HG03342 (cell line): ENCODE measurements at regions not wholly inside any gene's neighbourhood (a gene's known extent, or its start where the extent isn't known, plus 50 kb on each side); places are given as distances from the start of the nearest gene placed in this dataset.

ENCODE experiments used
- ATAC-seq: cut with Tn5 transposase; IDR thresholded peaks from one replicate; pipeline ENCODE4 v1.9.1; 2021; ENCODE audit warnings: mild to moderate bottlenecking, moderate library complexity; ENCODE audit not compliant: unreplicated experiment

GRCh38 chr10:3471927-3472286 is 299.3 kb upstream of the PITRM1 start:
- no peak for ATAC-seq

GRCh38 chr10:3471472-3471871 is 298.9 kb upstream of the PITRM1 start:
- ATAC-seq, result no peak

GRCh38 chr10:3470191-3470590 is 297.6 kb upstream of the PITRM1 start:
- no peak for ATAC-seq

GRCh38 chr10:3469639-3470020 is 297.0 kb upstream of the PITRM1 start:
- ATAC-seq, result no peak

GRCh38 chr10:3468919-3469638 is 296.5 kb upstream of the PITRM1 start:
- ATAC-seq, result no peak

GRCh38 chr10:3467052-3467951 is 294.7 kb upstream of the PITRM1 start:
- no peak for ATAC-seq

GRCh38 chr10:3465406-3465891 is 292.9 kb upstream of the PITRM1 start:
- no peak for ATAC-seq

- ATAC-seq, result no peak
Observed at GRCh38 chr10:3464760-3465405, 292.3 kb upstream of the PITRM1 start.

- no peak for ATAC-seq
Observed at GRCh38 chr10:3460420-3461128, 288.0 kb upstream of the PITRM1 start.

- ATAC-seq, result no peak
Observed at GRCh38 chr10:3455385-3456334, 283.1 kb upstream of the PITRM1 start.

- no peak for ATAC-seq
Observed at GRCh38 chr10:3452683-3453361, 280.2 kb upstream of the PITRM1 start.

- ATAC-seq, result no peak
Observed at GRCh38 chr10:3452173-3452626, 279.6 kb upstream of the PITRM1 start.

GRCh38 chr10:3451516-3452172 is 279.1 kb upstream of the PITRM1 start:
- ATAC-seq, result no peak

- ATAC-seq, result no peak
Observed at GRCh38 chr10:3446221-3446620, 273.6 kb upstream of the PITRM1 start.

GRCh38 chr10:3445648-3446047 is 273.1 kb upstream of the PITRM1 start:
- ATAC-seq, result no peak

GRCh38 chr10:3442451-3442990 is 269.9 kb upstream of the PITRM1 start:
- no peak for ATAC-seq

GRCh38 chr10:3439183-3439582 is 266.6 kb upstream of the PITRM1 start:
- ATAC-seq, result no peak

GRCh38 chr10:3438606-3439005 is 266.0 kb upstream of the PITRM1 start:
- no peak for ATAC-seq
